ENCODE measurements at regions not wholly inside any gene's neighbourhood (a gene's known extent, or its start where the extent isn't known, plus 50 kb on each side); places are given as distances from the start of the nearest gene placed in this dataset.
"Not testable (repeated sequence)": the region's sequence is repeated elsewhere in the genome, so short reads cannot be mapped to it uniquely, and the experiment has no call there.

- DNase-seq (ENCODE audit: low read depth, low spot score) = no peak
Observed at GRCh38 chr19:34023381-34023780, 148.9 kb upstream of the LSM14A start.

- no peak for DNase-seq (ENCODE audit: low read depth, low spot score)
Observed at GRCh38 chr19:34033880-34034279, 138.4 kb upstream of the LSM14A start.

- DNase-seq (ENCODE audit: low read depth, low spot score) = no peak
Observed at GRCh38 chr19:34034318-34034846, 137.9 kb upstream of the LSM14A start.

- DNase-seq (ENCODE audit: low read depth, low spot score) = no peak
Observed at GRCh38 chr19:34041925-34042521, 130.3 kb upstream of the LSM14A start.

- no peak for DNase-seq (ENCODE audit: low read depth, low spot score)
Observed at GRCh38 chr19:34044021-34044420, 128.3 kb upstream of the LSM14A start.

GRCh38 chr19:34049944-34050343, 122.4 kb upstream of the LSM14A start:
- DNase-seq (ENCODE audit: low read depth, low spot score) = no peak

- DNase-seq (ENCODE audit: low read depth, low spot score) = not testable (repeated sequence)
Observed at GRCh38 chr19:34050430-34050829, 121.9 kb upstream of the LSM14A start.

- DNase-seq (ENCODE audit: low read depth, low spot score) = no peak
Observed at GRCh38 chr19:34051255-34051654, 121.0 kb upstream of the LSM14A start.

- no peak for DNase-seq (ENCODE audit: low read depth, low spot score)
Observed at GRCh38 chr19:34057155-34057554, 115.1 kb upstream of the LSM14A start.

- no peak for DNase-seq (ENCODE audit: low read depth, low spot score)
Observed at GRCh38 chr19:34066007-34066643, 106.2 kb upstream of the LSM14A start.

GRCh38 chr19:34067861-34068271, 104.4 kb upstream of the LSM14A start:
- DNase-seq (ENCODE audit: low read depth, low spot score) = no peak

GRCh38 chr19:34075661-34076091, 96.6 kb upstream of the LSM14A start:
- DNase-seq (ENCODE audit: low read depth, low spot score) = no peak

- DNase-seq (ENCODE audit: low read depth, low spot score) = no peak
Observed at GRCh38 chr19:34082289-34083077, 89.8 kb upstream of the LSM14A start.

GRCh38 chr19:34084396-34085145, 87.7 kb upstream of the LSM14A start:
- DNase-seq (ENCODE audit: low read depth, low spot score) = no peak

- DNase-seq (ENCODE audit: low read depth, low spot score) = no peak
Observed at GRCh38 chr19:34085336-34085735, 87.0 kb upstream of the LSM14A start.

GRCh38 chr19:34088292-34088691, 84.0 kb upstream of the LSM14A start:
- no peak for DNase-seq (ENCODE audit: low read depth, low spot score)

- DNase-seq (ENCODE audit: low read depth, low spot score) = no peak
Observed at GRCh38 chr19:34089566-34089965, 82.7 kb upstream of the LSM14A start.

- DNase-seq (ENCODE audit: low read depth, low spot score) = no peak
Observed at GRCh38 chr19:34094960-34095359, 77.3 kb upstream of the LSM14A start.

GRCh38 chr19:34095411-34095810, 76.9 kb upstream of the LSM14A start:
- not testable (repeated sequence) for DNase-seq (ENCODE audit: low read depth, low spot score)

- peak; percentile 5 for DNase-seq (ENCODE audit: low read depth, low spot score)
Observed at GRCh38 chr19:34096020-34096915, 76.0 kb upstream of the LSM14A start.

- no peak for DNase-seq (ENCODE audit: low read depth, low spot score)
Observed at GRCh38 chr19:34104096-34104495, 68.2 kb upstream of the LSM14A start.

Data from brain pericyte (primary cell).